DND-41 (cell line): ENCODE measurements at regions not wholly inside any gene's neighbourhood (a gene's known extent, or its start where the extent isn't known, plus 50 kb on each side); places are given as distances from the start of the nearest gene placed in this dataset.

ENCODE experiments used
- ATAC-seq: fragments of 200-7000 bp; cut with Tn5 transposase; 3 replicates; pipeline ENCODE4 v1.9.1; 2021; ENCODE audit warnings: low read depth; ENCODE audit not compliant: insufficient read depth
- DNase-seq: peaks from one replicate; pipeline ENCODE4 v3.0.0-alpha.2; 2020
- H2AFZ ChIP-seq: 2 replicates; pipeline ENCODE4 v1.6.0; 2012; ENCODE audit warnings: low read depth, low read length
- H3K27ac ChIP-seq: 2 replicates; pipeline ENCODE4 v1.5.1; 2012; ENCODE audit warnings: low read length, inconsistent platforms
- H3K27me3 ChIP-seq: fragments of 200-600 bp; sonication (generic); 2 replicates; pipeline ENCODE4 v1.6.0; 2012; ENCODE audit warnings: low read length, mild to moderate bottlenecking, inconsistent platforms; ENCODE audit not compliant: insufficient read depth, poor library complexity
- H3K36me3 ChIP-seq: 2 replicates; pipeline ENCODE4 v1.5.1; 2012; ENCODE audit warnings: low read length, inconsistent platforms; ENCODE audit not compliant: insufficient read depth
- H3K4me1 ChIP-seq: 2 replicates; pipeline ENCODE4 v1.5.1; 2012; ENCODE audit warnings: mild to moderate bottlenecking, low read length; ENCODE audit not compliant: insufficient read depth
- H3K4me2 ChIP-seq: 2 replicates; pipeline ENCODE4 v1.6.0; 2012; ENCODE audit warnings: mild to moderate bottlenecking, moderate library complexity, low read length, inconsistent platforms; ENCODE audit not compliant: insufficient read depth
- H3K4me3 ChIP-seq, 2 experiments: fragments of 200-600 bp in 1 of 2; shearing (Covaris generic) in 1 of 2; 2 replicates each; pipeline ENCODE4 v1.5.1; 2012 to 2016; ENCODE audit warnings: inconsistent platforms in 2 of 2, low read length in 2 of 2, mild to moderate bottlenecking in 2 of 2, low read depth in 1 of 2, moderate library complexity in 1 of 2
- H3K79me2 ChIP-seq: 2 replicates; pipeline ENCODE4 v1.6.0; 2012; ENCODE audit warnings: low read length, inconsistent platforms; ENCODE audit not compliant: insufficient read depth
- H3K9ac ChIP-seq: 2 replicates; pipeline ENCODE4 v1.6.0; 2012; ENCODE audit warnings: low read depth, mild to moderate bottlenecking, inconsistent platforms, low read length, moderate library complexity
- H3K9me3 ChIP-seq: 2 replicates; pipeline ENCODE4 v1.5.1; 2012; ENCODE audit warnings: low read length, moderate library complexity, mild to moderate bottlenecking, inconsistent platforms; ENCODE audit not compliant: insufficient read depth, severe bottlenecking
- H4K20me1 ChIP-seq: 2 replicates; pipeline ENCODE4 v1.6.0; 2012; ENCODE audit warnings: low read length; ENCODE audit not compliant: insufficient read depth
- CTCF ChIP-seq: IDR thresholded peaks from 2 replicates; pipeline ENCODE4 v1.5.1; 2012; ENCODE audit warnings: borderline replicate concordance, low read length, moderate library complexity, mild to moderate bottlenecking; ENCODE audit not compliant: poor library complexity, severe bottlenecking; ENCODE audit errors: extremely low read depth
- EZH2 ChIP-seq: IDR thresholded peaks from 3 replicates; pipeline ENCODE4 v1.6.1; 2012; ENCODE audit warnings: borderline replicate concordance, low read depth, mild to moderate bottlenecking, moderate library complexity, low read length, inconsistent platforms; ENCODE audit not compliant: severe bottlenecking

- no peaks in the 10 kb centered on the region for H3K4me1 ChIP-seq
- peaks cover 14% of the 10 kb centered on the region for H3K9me3 ChIP-seq
- no peak for ATAC-seq
- H3K9ac ChIP-seq, result no peak overlapping the region
- no peak for DNase-seq
- no peak overlapping the region for H3K4me2 ChIP-seq
- H3K79me2 ChIP-seq, result no peaks in the 10 kb centered on the region
- no peak for TF ChIP-seq CTCF
- TF ChIP-seq EZH2, result no peak
- no peaks in the 10 kb centered on the region for H3K27me3 ChIP-seq
- H4K20me1 ChIP-seq, result no peaks in the 10 kb centered on the region
- no peak overlapping the region for H3K27ac ChIP-seq
- no peak overlapping the region for H3K4me3 ChIP-seq
- H3K36me3 ChIP-seq, result no peaks in the 10 kb centered on the region
- no peak overlapping the region for H2AFZ ChIP-seq
These were observed 749.0 kb upstream of the ZEB2 start for GRCh38 chr2:145268931-145269330.

DNA sequence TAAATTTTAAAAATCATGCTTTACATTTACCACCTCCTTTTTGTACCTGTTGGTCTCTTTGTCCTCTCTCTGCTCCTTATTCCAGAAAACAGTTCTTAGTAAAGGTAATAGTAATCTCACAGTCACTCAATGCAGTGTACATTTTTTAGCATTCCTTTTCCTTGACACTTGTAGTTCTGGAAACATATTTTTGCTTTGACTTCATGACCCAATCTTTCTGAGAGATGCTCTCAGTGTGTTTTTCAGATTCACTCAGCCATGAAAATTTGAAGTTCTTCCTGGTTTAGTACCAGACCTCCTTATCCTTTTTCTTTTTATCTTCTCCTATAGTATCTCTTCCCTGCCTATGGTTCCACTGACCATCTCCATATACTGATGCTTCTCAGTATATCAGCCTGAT is 747.5 kb upstream of the ZEB2 start:
- H3K79me2 ChIP-seq, result no peaks in the 10 kb centered on the region
- H2AFZ ChIP-seq, result no peak overlapping the region
- H3K9ac ChIP-seq, result no peak overlapping the region
- H3K4me2 ChIP-seq, result no peak overlapping the region
- H3K4me1 ChIP-seq, result no peaks in the 10 kb centered on the region
- H4K20me1 ChIP-seq, result no peaks in the 10 kb centered on the region
- ATAC-seq (no peak), DNase-seq (no peak)
- peaks cover 4% of the 10 kb centered on the region for H3K9me3 ChIP-seq
- TF ChIP-seq EZH2, result no peak
- no peak for TF ChIP-seq CTCF
- no peaks in the 10 kb centered on the region for H3K27me3 ChIP-seq
- no peak overlapping the region for H3K4me3 ChIP-seq
- no peaks in the 10 kb centered on the region for H3K36me3 ChIP-seq
- no peak overlapping the region for H3K27ac ChIP-seq

DNA sequence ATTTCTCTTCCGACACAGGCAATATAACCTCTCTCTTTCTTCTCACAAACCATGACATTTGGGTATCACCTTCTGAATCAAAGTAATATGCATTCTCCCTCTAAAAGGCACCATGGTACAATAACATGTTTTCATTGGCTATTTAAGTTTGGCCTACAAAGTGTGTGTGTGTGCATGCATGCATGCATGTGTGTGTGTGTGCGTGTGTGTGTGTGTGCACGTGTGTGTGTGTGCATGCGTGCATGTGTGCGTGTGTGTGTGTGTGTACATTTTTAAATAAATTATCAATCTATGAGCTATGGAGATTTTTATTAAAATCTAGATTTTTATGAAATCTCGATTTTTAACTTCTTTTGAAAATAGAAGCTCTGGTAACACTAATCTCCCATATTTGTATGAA is 745.3 kb upstream of the ZEB2 start:
- H3K36me3 ChIP-seq, result no peaks in the 10 kb centered on the region
- no peaks in the 10 kb centered on the region for H3K9me3 ChIP-seq

More for the DNA sequence above, 745.3 kb upstream of the ZEB2 start:
- Histone ChIP-seq H3K4me2 (no peak overlapping the region), H3K27ac (no peak overlapping the region), H2AFZ (no peak overlapping the region), H3K4me1 (peaks cover 8% of the 10 kb centered on the region), H3K79me2 (no peaks in the 10 kb centered on the region), H3K4me3 (no peak overlapping the region), H3K27me3 (no peaks in the 10 kb centered on the region), H4K20me1 (no peaks in the 10 kb centered on the region), H3K9ac (no peak overlapping the region)
- ATAC-seq (no peak), DNase-seq (no peak)
- no peak for TF ChIP-seq EZH2
- no peak for TF ChIP-seq CTCF
